ENCODE measurements at regions not wholly inside any gene's neighbourhood (a gene's known extent, or its start where the extent isn't known, plus 50 kb on each side); places are given as distances from the start of the nearest gene placed in this dataset.
"Not testable (repeated sequence)": the region's sequence is repeated elsewhere in the genome, so short reads cannot be mapped to it uniquely, and the experiment has no call there.

DNA sequence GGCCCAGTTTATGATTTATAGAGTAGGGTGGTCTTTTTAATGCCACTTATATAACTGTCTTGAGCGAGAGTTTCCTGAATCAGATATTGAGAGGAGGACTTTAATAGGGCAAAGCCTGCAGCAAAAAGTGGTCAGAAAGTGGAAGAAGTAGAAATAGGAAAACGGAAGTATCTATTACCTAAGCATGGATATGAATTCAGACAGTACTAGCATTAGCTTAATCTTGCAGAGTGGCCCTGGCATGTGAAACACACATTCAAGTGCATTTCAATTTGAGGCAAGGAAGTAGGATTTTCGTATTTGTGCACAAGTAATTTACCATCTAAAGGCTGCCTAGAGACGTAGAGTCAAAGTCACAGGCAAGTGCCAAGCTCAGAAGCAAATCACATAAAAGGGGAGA, 622.3 kb downstream of the DIPK2A start:
- Histone ChIP-seq H3K27me3 (ENCODE audit: control insufficient read depth in 1 of 2, insufficient read depth in 1 of 2, low read length in 2 of 2) (no peaks in the 10 kb centered on the region), H3K4ac (ENCODE audit: low read depth in 1 of 2, low read length in 2 of 2) (no peak overlapping the region), H2BK15ac (ENCODE audit: low read depth, poor library complexity, severe bottlenecking) (no peak overlapping the region), H2AFZ (ENCODE audit: low read depth, low read length) (no peak overlapping the region), H2BK12ac (ENCODE audit: low read length in 2 of 2) (no peak overlapping the region), H3K79me1 (replicated peaks; ENCODE audit: low read length, poor library complexity, severe bottlenecking) (no peaks in the 10 kb centered on the region), H3K18ac (ENCODE audit: low read depth in 1 of 2, low read length in 2 of 2) (no peak overlapping the region), H3K36me3 (ENCODE audit: control insufficient read depth in 1 of 2, insufficient read depth in 2 of 2, low read depth in 1 of 2, low read length in 2 of 2) (no peaks in the 10 kb centered on the region), H2AK5ac (ENCODE audit: low read length, severe bottlenecking) (no peak overlapping the region), H3K23ac (ENCODE audit: low read length in 2 of 2) (no peak overlapping the region), H4K8ac (ENCODE audit: low read length) (no peak overlapping the region), H3K4me1 (ENCODE audit: control insufficient read depth, insufficient read depth, low read depth, low read length) (no peaks in the 10 kb centered on the region), H3K4me2 (ENCODE audit: low read length, poor library complexity, severe bottlenecking) (no peak overlapping the region), H3K9me3 (ENCODE audit: control insufficient read depth, low read length) (no peaks in the 10 kb centered on the region), H3K4me3 (ENCODE audit: insufficient read depth in 1 of 2, low read depth in 1 of 2, low read length in 2 of 2) (no peak overlapping the region), H2BK120ac (ENCODE audit: low read depth, low read length) (no peak overlapping the region), H3K14ac (ENCODE audit: low read length in 2 of 2) (no peak overlapping the region), H2BK5ac (ENCODE audit: low read depth, low read length, poor library complexity, severe bottlenecking) (no peak overlapping the region), H3K9ac (ENCODE audit: low read length) (no peak overlapping the region), H4K91ac (ENCODE audit: low read length) (no peak overlapping the region), H3K27ac (ENCODE audit: low read length, poor library complexity, severe bottlenecking) (no peak overlapping the region)
- WGBS = 94% methylated on average over 4 of the region's 4 CpGs
- DNase-seq = no peak

DNA sequence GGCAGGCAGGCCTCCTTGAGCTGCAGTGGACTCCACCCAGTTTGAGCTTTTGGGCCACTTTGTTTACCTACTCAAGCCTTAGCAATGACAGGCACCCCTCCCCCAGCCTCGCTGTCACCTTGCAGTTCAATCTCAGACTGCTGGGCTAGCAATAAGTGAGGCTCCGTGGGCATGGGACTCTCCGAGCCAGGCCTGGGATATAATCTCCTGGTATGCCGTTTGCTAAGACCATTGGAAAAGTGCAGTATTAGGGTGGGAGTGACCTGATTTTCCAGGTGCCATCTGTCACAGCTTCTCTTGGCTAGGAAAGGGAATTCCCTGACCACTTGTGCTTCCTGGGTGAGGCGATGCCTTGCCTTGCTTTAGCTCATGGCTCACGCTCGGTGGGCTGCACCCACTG, 648.6 kb downstream of the DIPK2A start:
- H3K4ac ChIP-seq (ENCODE audit: low read depth in 1 of 2, low read length in 2 of 2) = not testable (repeated sequence)

DNA sequence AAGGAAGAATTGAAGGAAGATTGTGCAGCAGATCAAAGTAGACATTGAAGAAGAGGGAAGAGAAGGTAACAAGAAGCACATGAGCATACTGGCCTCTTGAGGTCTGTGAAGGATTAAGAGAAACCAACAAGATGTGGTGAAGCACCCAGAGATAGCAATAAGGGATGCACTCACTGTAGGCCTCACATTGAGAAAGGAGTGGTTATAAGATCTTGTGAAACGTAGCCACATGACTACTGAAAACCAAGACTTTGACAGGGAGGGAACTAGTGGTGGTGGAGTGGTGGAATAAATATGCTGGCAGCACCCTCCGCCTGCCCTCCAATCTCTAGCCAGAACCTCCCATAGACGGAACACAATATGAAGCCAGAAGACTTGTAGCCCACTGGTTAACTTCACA, 651.2 kb downstream of the DIPK2A start:
- Histone ChIP-seq H2AFZ (ENCODE audit: low read depth, low read length) (no peak overlapping the region), H3K9me3 (ENCODE audit: control insufficient read depth, low read length) (no peaks in the 10 kb centered on the region), H3K9ac (ENCODE audit: low read length) (no peak overlapping the region), H3K14ac (ENCODE audit: low read length in 2 of 2) (peak overlapping the region in 1 of 2 experiments; percentile 8), H3K4me1 (ENCODE audit: control insufficient read depth, insufficient read depth, low read depth, low read length) (no peaks in the 10 kb centered on the region), H3K18ac (ENCODE audit: low read depth in 1 of 2, low read length in 2 of 2) (no peak overlapping the region), H3K4ac (ENCODE audit: low read depth in 1 of 2, low read length in 2 of 2) (no peak overlapping the region), H2BK120ac (ENCODE audit: low read depth, low read length) (no peak overlapping the region), H2BK12ac (ENCODE audit: low read length in 2 of 2) (no peak overlapping the region), H4K91ac (ENCODE audit: low read length) (no peak overlapping the region), H3K4me3 (ENCODE audit: insufficient read depth in 1 of 2, low read depth in 1 of 2, low read length in 2 of 2) (no peak overlapping the region), H2BK15ac (ENCODE audit: low read depth, poor library complexity, severe bottlenecking) (no peak overlapping the region), H3K27ac (ENCODE audit: low read length, poor library complexity, severe bottlenecking) (no peak overlapping the region), H2BK5ac (ENCODE audit: low read depth, low read length, poor library complexity, severe bottlenecking) (no peak overlapping the region), H3K27me3 (ENCODE audit: control insufficient read depth in 1 of 2, insufficient read depth in 1 of 2, low read length in 2 of 2) (no peaks in the 10 kb centered on the region), H3K36me3 (ENCODE audit: control insufficient read depth in 1 of 2, insufficient read depth in 2 of 2, low read depth in 1 of 2, low read length in 2 of 2) (no peaks in the 10 kb centered on the region), H4K8ac (ENCODE audit: low read length) (no peak overlapping the region), H3K79me1 (replicated peaks; ENCODE audit: low read length, poor library complexity, severe bottlenecking) (no peaks in the 10 kb centered on the region), H3K23ac (ENCODE audit: low read length in 2 of 2) (no peak overlapping the region), H3K4me2 (ENCODE audit: low read length, poor library complexity, severe bottlenecking) (no peak overlapping the region), H2AK5ac (ENCODE audit: low read length, severe bottlenecking) (no peak overlapping the region)
- 92% methylated on average over 3 of the region's 3 CpGs for WGBS
- no peak for DNase-seq

More for the DNA sequence above, 648.6 kb downstream of the DIPK2A start:
- not testable (repeated sequence) for H2BK12ac ChIP-seq (ENCODE audit: low read length in 2 of 2); H3K9me3 ChIP-seq (ENCODE audit: control insufficient read depth, low read length); H3K23ac ChIP-seq (ENCODE audit: low read length in 2 of 2); H2BK15ac ChIP-seq (ENCODE audit: low read depth, poor library complexity, severe bottlenecking); H3K79me1 ChIP-seq (replicated peaks; ENCODE audit: low read length, poor library complexity, severe bottlenecking); H3K18ac ChIP-seq (ENCODE audit: low read depth in 1 of 2, low read length in 2 of 2); DNase-seq; H3K36me3 ChIP-seq (ENCODE audit: control insufficient read depth in 1 of 2, insufficient read depth in 2 of 2, low read depth in 1 of 2, low read length in 2 of 2); H3K27ac ChIP-seq (ENCODE audit: low read length, poor library complexity, severe bottlenecking); H2BK5ac ChIP-seq (ENCODE audit: low read depth, low read length, poor library complexity, severe bottlenecking); H3K4me2 ChIP-seq (ENCODE audit: low read length, poor library complexity, severe bottlenecking); H3K4me1 ChIP-seq (ENCODE audit: control insufficient read depth, insufficient read depth, low read depth, low read length); H3K27me3 ChIP-seq (ENCODE audit: control insufficient read depth in 1 of 2, insufficient read depth in 1 of 2, low read length in 2 of 2); H3K4me3 ChIP-seq (ENCODE audit: insufficient read depth in 1 of 2, low read depth in 1 of 2, low read length in 2 of 2); H2AK5ac ChIP-seq (ENCODE audit: low read length, severe bottlenecking); H4K91ac ChIP-seq (ENCODE audit: low read length); H2BK120ac ChIP-seq (ENCODE audit: low read depth, low read length); H2AFZ ChIP-seq (ENCODE audit: low read depth, low read length); H4K8ac ChIP-seq (ENCODE audit: low read length); H3K14ac ChIP-seq (ENCODE audit: low read length in 2 of 2); H3K9ac ChIP-seq (ENCODE audit: low read length)
- 91% methylated on average over 7 of the region's 7 CpGs for WGBS

DNA sequence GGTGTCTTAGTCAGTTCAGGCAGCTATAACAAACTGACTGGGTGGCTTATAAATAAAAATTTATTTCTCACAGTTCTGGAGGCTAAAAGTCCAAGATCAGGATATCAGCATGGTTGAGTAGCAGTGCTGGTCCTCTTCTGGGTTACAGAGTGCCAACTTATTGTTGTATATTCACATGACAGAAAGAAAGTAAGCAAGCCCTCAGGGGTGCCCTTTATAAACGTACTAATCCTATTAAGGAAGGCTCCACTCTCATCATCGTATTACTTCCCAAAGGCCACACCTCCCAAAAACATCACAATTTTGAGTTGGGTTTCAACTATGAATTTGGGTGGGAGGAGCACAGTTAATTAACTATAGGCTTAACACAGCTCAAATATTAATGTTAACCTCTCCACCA, 653.0 kb downstream of the DIPK2A start:
- H3K9ac ChIP-seq (ENCODE audit: low read length) = no peak overlapping the region
- no peaks in the 10 kb centered on the region for H3K4me1 ChIP-seq (ENCODE audit: control insufficient read depth, insufficient read depth, low read depth, low read length)
- no CpG with 5 or more reads among the region's 2 CpGs for WGBS
- no peak overlapping the region for H3K27ac ChIP-seq (ENCODE audit: low read length, poor library complexity, severe bottlenecking)
- DNase-seq = no peak
- H2AK5ac ChIP-seq (ENCODE audit: low read length, severe bottlenecking) = no peak overlapping the region
- H4K8ac ChIP-seq (ENCODE audit: low read length) = no peak overlapping the region
- H3K36me3 ChIP-seq (ENCODE audit: control insufficient read depth in 1 of 2, insufficient read depth in 2 of 2, low read depth in 1 of 2, low read length in 2 of 2) = no peaks in the 10 kb centered on the region
- H3K4ac ChIP-seq (ENCODE audit: low read depth in 1 of 2, low read length in 2 of 2) = no peak overlapping the region
- no peak overlapping the region for H3K18ac ChIP-seq (ENCODE audit: low read depth in 1 of 2, low read length in 2 of 2)
- no peak overlapping the region for H2BK120ac ChIP-seq (ENCODE audit: low read depth, low read length)
- H4K91ac ChIP-seq (ENCODE audit: low read length) = no peak overlapping the region
- no peak overlapping the region for H3K4me2 ChIP-seq (ENCODE audit: low read length, poor library complexity, severe bottlenecking)
- no peak overlapping the region for H2BK15ac ChIP-seq (ENCODE audit: low read depth, poor library complexity, severe bottlenecking)
- no peak overlapping the region for H2AFZ ChIP-seq (ENCODE audit: low read depth, low read length)
- no peak overlapping the region for H2BK5ac ChIP-seq (ENCODE audit: low read depth, low read length, poor library complexity, severe bottlenecking)
- H3K14ac ChIP-seq (ENCODE audit: low read length in 2 of 2) = no peak overlapping the region
- no peaks in the 10 kb centered on the region for H3K79me1 ChIP-seq (replicated peaks; ENCODE audit: low read length, poor library complexity, severe bottlenecking)
- H3K9me3 ChIP-seq (ENCODE audit: control insufficient read depth, low read length) = no peaks in the 10 kb centered on the region
- no peak overlapping the region for H3K4me3 ChIP-seq (ENCODE audit: insufficient read depth in 1 of 2, low read depth in 1 of 2, low read length in 2 of 2)
- no peak overlapping the region for H2BK12ac ChIP-seq (ENCODE audit: low read length in 2 of 2)
- H3K23ac ChIP-seq (ENCODE audit: low read length in 2 of 2) = no peak overlapping the region
- H3K27me3 ChIP-seq (ENCODE audit: control insufficient read depth in 1 of 2, insufficient read depth in 1 of 2, low read length in 2 of 2) = no peaks in the 10 kb centered on the region
